NCI-H2107 (cell line): ENCODE measurements at regions not wholly inside any gene's neighbourhood (a gene's known extent, or its start where the extent isn't known, plus 50 kb on each side); places are given as distances from the start of the nearest gene placed in this dataset.

ENCODE experiments used
- DNase-seq: peaks from one replicate; lab custom pipeline; 2025; lab: John Stamatoyannopoulos, UW

- DNase-seq, result no peak
These were observed 58.7 kb upstream of the ARHGEF26 start for GRCh38 chr3:154062513-154062912.

- DNase-seq, result no peak
These were observed 50.0 kb upstream of the ARHGEF26 start for GRCh38 chr3:154071146-154071545.
